CD4-positive, alpha-beta T cell treated with Interleukin-21 for 1 hour (primary cell): ENCODE measurements at regions not wholly inside any gene's neighbourhood (a gene's known extent, or its start where the extent isn't known, plus 50 kb on each side); places are given as distances from the start of the nearest gene placed in this dataset.
"Not testable (repeated sequence)": the region's sequence is repeated elsewhere in the genome, so short reads cannot be mapped to it uniquely, and the experiment has no call there.

Experiments used
- DNase-seq: peaks from one replicate; pipeline ENCODE4 v3.0.0-alpha.2; 2020

DNA sequence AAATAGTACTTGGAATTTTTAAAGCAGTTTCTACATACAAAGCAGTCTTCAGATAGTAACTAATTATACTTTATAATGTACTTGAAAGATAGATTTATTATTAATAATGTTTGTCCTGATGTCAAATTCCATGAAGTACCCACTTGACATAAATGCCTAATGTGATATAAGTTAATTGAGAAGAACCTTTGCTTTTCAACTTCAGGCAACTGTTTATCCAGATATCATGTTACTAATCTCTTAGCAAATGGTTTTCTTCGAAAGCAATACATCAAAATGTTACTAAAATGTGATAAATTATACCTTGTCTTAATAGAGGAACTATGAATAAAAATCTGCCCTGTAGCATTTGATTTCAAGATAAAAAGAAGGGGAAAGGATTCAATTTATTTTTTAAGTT, 146.8 kb upstream of the FBXL17 start:
- no peak for DNase-seq

DNA sequence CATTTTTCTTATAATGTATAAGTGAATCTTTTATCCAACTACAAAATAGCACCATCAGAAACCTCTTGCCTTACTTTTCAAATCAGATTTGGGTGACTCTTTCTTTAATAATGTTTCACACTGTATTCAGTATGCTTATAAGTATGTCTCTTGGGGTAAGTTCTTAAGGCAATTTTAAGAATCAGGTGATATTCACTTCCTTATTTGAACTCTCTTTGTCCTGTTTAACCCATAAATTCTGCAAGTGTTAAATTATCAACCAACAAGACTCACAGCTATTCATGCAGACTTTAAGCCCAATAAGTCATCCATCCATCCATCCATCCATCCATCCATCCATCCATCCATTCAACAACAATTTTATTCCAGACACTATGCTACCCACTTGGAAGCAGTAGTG, 142.7 kb upstream of the FBXL17 start:
- no peak for DNase-seq

DNA sequence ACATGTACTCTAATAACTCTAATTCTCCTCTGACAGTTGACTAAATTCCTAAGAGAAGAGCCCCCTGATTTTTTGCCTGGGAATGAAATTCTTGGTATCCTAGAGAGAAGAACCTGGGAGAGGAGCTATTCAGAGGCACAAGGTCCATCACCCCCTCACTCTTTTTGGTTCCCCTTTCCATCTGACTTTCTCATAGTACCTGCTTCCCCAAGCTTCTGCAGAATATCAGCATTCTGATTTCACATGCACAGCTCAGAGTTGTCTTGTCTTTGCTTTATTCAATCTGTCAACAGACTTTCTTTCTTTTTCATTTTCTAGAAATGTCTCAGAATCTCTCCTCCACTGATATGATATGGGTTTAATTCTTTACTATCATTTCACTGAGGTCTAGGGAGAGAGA, 141.5 kb upstream of the FBXL17 start:
- no peak for DNase-seq

DNA sequence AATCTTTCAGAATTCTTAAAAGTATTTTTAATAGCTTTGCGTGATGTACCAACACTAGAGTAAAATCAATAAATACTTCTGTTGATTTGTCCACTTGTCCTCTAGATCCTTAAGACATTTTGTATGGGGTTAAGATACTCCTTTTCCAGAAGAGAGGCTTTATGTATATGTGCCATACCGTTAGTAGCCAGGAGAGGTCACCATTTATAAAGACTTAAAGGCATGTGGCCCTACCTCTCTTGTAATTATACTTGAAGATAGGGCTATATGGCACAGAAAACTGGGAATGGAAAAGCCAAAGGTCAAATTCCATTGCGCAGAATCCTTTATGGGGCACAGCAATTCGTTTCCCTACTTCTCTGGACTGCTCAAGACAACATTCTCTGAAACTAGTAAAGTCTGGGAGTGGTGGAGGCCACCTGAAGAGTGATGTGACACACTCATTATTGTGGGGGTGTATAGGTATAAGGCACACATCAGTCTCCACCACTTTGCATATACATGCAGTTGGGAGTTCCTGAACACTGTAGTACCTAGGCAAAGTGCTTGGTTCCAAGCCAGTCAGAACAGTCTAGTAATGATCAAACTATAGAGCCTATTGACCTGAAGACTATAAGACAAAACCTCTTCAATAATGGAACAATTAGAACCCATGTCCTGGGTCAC, 140.1 kb upstream of the FBXL17 start:
- peak; percentile 44 for DNase-seq

DNA sequence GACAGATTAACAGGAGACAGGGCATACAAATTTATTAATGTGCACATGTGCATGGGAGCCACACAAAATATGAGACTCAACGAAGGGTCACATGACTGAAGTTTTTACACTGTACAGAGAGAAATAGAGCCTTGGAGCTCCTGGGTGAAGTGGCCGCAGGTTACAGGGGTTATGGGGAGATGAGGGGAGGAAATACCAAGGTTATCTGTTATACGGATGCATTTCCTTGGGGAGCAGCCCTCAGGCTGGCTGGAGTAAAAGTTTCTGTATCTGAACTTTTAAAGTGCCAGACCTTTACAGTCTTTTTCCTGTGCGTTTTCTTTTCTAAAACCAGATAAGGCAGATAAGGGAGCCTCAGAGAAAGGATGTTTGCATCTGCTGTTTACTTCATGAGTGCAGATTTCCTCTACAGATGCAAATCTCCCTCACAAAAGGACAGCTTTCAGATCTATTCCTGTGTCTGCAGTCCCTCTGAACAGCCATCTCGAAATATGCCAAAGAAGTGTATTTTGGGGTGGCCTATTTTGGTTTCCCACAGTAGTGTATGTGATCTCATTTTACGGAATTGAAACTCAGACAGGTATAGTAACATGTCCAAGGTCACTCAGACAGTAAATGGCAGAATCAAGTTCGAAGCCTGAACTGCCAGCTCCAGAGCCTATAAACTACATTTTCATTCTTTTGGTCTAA, 139.3 kb upstream of the FBXL17 start:
- no peak for DNase-seq

DNA sequence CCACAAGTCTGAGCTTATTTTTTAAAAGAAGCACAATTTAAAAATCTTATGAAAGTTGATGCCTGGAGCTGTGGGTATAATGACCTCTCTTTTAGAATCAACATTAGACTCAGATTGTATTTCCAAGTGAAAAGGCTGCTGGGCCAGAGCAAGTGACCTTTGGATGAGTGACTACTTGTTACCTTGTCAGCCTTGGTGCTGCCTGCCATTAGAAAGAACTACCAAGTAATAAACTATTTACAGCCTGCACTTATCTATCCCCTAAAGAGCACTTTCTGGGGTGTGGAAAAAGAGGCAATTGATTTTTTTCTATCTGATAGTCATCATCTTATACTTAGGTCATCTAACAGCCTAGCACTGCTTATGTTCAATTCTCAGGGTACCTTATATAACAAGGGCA, 134.9 kb upstream of the FBXL17 start:
- no peak for DNase-seq

DNA sequence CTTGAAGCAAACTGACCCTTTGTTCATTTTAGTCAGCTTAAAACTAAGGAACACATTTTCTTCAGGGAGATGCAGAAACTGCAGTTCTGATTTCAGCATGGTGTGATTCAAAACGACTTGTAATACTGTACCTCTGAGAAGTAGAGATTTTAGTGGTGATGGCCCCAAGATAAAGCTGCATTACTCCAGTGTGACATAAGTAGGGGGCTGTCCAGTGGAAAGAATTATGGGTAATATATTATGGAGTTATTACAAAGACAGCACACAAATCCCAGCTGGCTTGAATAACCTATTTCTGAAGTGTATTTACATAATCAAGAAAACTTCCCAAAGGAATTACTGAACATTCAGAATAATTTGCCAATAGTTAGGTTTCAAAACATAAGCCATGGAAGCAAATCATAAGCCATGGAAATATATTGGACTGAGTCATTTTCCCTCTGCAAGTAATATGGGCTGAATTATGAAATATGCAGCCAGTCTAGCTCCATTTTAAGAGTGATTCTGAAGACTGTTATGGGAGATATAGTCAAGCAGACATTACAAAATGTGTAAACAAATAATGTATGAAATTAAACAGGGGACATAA, 133.7 kb upstream of the FBXL17 start:
- DNase-seq, result no peak

DNA sequence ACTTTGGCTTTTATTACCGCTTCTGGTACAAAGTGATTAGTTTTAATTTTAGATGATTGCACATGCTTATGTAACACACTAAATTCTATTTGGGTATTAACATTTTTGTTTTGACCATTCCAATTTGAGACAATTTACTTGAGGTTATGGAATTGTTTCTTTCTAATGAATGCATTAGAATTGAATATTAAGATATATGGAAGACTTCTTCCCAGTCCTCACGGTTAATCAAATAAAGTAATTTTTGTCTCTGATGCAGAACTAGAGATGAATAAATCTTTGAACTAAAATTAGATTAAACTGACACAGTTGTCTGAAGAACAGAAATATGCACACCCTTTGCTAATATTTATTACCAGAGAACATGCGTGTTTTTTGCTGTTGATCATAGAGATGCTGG, 127.1 kb upstream of the FBXL17 start:
- no peak for DNase-seq

DNA sequence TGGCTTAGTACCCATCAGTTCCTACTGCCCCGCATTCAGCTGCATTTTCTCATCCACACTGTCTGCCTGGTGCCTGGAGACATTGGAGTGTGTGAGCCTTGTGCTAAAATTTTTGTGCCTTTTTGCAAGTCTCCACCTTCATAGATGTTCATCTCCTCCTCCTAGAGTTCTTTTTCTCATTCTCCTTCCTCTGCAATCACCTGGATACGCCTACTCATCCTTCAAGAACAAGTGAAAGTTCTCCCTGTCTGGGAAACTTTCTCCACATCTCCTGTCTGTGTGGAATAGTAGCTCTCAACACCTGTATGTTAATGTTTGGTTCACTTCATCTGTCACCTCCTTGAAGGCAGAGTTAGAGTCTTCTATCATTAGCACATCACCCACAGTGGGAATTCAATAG, 125.7 kb upstream of the FBXL17 start:
- DNase-seq, result no peak

DNA sequence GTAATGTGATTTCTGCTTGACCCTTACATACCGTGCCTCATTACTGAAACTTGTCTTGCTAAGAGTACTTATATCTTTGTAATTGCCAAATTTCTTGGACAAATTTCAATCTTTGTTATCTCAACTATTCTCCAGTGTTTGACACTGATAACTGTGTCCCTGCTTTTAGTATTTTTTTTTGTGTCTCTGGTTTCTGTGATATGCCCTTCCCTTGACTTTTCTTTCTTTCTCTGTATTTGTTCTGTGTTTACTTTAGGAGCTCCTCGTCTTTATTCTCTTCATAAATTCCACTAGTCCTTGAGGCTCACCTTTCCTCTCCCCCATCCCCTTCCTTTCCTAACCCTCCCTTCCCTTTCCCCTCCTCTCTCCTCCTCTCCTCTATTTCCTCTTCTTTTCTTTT, 123.7 kb upstream of the FBXL17 start:
- DNase-seq, result no peak

DNA sequence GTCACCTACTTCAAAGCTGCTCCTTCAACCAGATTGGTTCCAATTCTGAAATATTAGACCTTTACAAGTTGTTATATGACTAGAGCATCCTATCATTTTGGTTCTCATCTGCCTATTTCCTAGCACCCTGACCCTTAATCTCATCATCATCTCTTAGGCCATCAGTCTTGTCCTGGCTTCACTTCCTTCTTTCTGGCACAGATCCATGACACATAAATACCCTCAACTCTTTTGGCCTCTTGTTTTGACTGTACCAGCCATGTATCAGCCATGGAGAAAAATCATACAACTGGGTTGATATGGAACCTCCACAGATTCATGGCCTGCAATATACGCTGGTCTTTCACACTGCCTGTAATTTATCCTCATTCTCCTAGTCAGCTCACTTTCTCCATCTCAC, 123.1 kb upstream of the FBXL17 start:
- no peak for DNase-seq

DNA sequence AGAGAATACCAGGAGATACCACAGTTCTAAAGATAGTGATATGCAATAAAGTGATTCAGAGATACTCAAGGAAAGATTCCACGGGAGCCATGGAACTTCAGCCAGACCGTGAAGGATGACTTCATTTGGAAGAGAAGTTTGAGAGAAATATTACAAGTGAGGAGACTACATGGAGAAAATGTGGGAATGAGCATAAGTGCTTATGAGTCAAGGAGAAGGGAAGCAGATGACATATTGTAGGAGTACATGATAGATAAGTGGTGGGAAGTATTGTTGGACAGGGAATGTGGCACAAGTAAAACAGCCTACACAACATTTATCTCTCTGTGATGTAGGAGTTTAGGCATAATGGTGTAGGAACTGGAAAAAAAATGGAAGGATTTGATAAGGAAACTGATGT, 122.1 kb upstream of the FBXL17 start:
- no peak for DNase-seq

DNA sequence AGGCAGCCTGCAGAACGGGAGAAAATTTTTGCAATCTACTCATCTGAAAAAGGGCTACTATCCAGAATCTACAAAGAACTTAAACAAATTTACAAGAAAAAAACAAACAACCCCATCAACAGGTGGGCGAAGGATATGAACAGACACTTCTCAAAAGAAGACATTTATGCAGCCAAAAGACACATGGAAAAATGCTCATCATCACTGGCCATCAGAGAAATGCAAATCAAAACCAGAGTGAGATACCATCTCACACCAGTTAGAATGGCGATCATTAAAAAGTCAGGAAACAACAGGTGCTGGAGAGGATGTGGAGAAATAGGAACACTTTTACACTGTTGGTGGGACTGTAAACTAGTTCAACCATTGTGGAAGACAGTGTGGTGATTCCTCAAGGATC, 113.7 kb upstream of the FBXL17 start:
- DNase-seq, result not testable (repeated sequence)

DNA sequence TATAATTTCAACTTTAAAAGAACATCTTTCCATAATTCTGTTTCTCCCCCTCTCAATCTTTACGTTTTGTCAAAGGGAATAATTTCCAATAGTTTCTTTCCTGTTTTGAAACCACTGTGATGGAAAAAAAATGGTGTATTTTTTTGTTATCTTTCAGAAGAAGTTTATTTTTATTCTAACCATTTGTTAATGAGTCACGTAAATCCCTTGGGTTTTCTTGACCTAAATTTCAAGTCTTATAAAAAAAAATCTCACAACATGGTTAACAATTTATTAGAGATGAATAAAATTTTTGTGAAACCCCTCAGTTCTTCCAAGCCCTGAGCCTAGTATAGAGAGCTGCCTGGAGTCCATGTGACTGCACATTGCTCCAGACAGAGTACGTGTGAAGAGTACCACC, 106.1 kb upstream of the FBXL17 start:
- DNase-seq, result no peak

DNA sequence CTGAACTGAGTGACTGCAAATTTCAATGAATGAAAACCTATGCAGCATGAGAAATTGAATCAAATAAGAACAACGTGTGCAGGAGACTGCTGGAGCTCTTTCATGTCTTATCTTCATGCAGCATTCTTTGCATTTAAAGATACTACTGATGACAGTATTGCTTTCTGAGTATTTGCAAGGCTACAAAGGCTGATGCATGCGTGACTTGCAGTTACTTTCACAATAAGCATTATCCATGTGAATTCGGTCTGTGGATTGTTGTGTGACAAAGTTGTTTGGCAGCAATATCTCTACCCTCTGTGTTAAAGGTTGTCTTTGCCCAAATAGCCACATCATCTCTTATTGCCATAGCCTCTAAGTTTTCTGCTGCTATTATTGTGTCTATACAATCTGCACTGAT, 102.1 kb upstream of the FBXL17 start:
- no peak for DNase-seq

DNA sequence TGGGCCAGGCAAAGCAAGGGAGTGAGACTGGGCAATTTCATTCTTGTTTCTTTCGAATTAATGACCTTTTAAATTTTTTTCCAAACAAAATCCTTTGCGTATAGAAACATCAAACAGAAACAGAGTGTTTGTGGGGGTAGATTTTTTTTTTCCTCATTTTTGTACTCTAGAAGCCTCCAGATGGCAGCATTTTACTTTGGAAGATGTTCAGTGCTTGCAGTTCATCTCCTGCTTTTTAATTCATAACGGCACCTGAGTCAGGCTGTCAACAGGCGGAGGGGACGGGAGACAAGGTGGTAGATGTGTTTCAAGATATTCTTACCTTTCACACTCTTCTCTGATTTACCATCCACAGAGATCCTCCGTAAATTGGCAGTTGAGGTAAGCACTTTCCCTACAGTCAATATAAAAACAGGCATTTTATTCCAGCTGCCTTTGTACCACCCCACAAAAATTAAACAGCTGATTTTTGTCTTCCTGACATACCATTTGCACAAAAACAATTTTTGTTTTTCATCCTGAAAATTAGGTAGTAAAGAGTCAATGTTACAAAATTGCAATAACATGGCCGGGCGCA, 99.5 kb upstream of the FBXL17 start:
- DNase-seq, result no peak

DNA sequence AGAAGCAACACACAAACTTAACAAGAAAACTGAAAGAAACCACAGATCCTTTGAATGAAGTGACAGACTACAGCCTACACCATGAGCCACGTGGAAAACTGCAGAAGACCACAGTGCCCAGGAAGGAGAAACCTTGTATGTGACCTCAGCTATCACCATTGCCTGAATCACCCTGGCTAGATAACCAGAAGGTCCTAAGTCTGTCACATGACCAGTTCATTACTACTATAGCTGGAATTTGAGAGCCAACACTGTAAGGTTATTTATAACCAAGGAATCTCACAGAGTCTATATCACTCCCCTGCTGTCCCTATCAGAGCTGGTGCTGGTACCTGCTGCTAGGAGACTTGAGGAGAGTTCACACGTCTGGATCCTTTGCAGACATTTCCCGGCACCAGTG, 90.3 kb upstream of the FBXL17 start:
- no peak for DNase-seq

DNA sequence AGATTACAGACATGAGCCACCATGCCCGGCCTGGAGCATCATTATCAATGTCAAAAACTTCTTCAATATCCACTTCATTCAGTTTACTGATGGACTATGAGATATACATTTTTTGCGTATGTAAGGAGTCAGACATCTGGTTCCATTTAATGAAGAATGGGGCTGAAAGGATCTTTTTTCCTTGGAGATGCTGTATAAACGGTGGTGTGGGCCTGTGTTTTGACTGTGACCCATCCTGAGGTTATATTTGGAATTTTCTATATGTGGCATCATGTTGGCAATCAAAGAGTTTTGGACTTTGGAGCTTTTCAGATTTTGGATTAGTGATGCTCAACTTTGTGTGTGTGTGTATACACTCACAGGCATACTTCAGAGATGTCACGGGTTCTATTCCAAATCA, 85.7 kb upstream of the FBXL17 start:
- DNase-seq, result no peak

DNA sequence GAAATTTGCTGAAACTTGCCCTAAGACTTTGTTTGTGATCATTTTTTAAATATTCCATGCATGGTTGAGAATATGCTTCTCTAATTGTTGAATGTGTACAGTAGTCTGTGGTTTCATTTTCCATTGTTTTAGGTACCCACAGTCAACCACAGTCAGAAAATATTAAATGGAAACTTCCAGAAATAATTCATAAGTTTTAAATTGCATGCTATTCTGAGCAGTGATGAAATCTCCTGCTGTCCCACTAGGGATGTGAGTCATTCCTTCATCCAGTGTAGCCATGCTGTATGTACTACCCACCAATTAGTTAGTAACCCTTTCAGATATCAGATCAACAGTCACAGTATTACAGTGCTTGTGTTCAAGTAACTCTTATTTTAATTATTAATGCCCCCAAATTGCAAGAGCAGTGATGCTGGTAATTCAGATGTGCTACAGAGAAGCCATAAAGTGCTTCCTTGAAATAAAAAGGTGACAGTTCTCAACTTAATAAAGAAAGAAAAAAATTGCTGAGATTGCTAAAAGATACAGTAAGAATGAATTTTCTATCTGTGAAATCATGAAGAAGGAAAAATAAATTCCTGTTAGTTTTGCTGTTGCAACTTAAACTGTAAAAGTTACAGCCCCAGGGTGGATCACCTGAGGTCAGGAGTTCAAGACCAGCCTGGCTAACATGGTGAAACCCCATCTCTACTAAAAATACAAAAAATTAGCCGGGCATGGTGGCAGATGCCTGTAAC, 79.9 kb upstream of the FBXL17 start:
- DNase-seq, result no peak

DNA sequence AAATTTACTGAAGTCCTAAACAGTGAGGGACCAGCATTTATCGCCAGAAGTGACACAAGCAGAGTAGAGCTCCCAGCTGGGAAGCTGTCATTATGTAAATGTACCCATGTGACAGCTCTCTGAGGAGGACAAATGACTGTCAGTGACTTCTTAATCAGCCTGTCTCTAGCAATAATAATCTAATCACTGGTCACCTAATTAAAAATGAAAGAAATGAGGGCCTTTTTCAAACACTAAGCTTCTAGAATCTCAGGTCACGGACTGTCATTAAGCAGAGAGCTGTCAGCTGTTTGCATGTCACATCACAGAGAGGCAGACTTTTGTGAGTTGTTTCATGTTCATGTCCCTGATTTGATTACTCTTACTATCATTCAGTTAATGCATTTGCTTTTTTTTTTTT, 77.9 kb upstream of the FBXL17 start:
- DNase-seq, result no peak

DNA sequence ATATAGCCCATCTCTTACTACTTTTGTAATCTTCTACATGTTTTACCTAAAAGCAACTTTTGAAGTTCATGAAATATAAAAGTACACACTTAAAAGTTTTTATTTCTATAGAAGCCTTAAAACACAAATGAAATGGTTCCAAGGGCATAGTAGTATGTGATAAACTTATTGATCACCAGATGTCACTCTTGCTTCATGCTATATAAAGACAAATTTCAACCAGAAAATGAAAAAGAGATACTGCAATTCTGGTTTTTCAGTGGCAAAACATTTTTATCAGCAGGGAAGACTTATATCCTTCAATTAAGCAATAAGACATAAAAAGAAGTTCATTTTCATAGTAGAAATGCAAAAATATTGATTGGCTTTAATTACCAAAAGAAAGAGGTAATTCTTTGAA, 69.4 kb upstream of the FBXL17 start:
- DNase-seq, result no peak

DNA sequence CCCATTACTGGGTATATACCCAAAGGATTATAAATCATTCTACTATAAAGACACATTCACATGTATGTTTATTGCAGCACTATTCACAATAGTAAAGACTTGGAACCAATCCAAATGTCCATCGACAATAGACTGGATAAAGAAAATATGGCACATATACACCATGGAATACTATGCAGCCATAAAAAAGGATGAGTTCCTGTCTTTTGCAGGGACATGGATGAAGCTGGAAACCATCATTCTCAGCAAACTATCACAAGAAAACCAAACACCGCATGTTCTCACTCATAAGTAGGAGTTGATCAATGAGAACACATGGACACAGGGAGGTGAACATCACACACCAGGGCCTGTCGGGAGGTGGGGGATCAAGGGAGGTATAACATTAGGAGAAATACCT, 62.2 kb upstream of the FBXL17 start:
- not testable (repeated sequence) for DNase-seq

DNA sequence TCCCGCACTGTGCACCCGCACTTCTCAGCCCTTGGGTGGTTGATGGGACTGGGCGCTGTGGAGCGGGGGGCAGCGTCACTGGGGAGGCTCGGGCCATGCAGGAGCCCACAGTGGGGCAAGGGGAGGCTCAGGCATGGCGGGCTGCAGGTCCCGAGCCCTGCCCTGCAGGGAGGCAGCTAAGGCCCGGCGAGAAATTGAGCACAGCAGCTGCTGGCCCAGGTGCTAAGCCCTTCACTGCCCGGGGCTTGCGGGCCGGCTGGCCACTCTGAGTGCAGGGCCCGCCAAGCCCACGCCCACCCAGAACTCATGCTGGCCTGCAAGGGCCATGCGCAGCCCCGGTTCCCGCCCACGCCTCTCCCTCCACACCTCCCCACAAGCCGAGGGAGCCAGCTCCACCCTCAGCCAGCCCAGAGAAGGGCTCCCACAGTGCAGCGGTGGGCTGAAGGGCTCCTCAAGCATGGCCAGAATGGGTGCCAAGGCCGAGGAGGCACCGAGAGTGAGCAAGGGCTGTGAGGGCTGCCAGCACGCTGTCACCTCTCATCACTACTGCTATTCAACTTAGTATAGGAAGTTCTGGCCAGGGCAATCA, 60.3 kb upstream of the FBXL17 start:
- not testable (repeated sequence) for DNase-seq
